AG09319 (cell line): ENCODE measurements at regions not wholly inside any gene's neighbourhood (a gene's known extent, or its start where the extent isn't known, plus 50 kb on each side); places are given as distances from the start of the nearest gene placed in this dataset.

ENCODE experiments used
- DNase-seq: peaks from one replicate; pipeline ENCODE4 v3.0.0-alpha.2; 2010; ENCODE audit warnings: low read depth; ENCODE audit errors: extremely low read depth
- CTCF ChIP-seq: IDR thresholded peaks from 2 replicates; pipeline ENCODE4 v1.5.1; 2011; ENCODE audit warnings: low read depth, mild to moderate bottlenecking, inconsistent platforms, low read length, moderate library complexity

- DNase-seq, result no peak
Measured at GRCh38 chr5:61965069-61965468, 340.9 kb upstream of the KIF2A start.

GRCh38 chr5:61965490-61965889, 340.5 kb upstream of the KIF2A start:
- no peak for DNase-seq
- no peak for TF ChIP-seq CTCF

More at GRCh38 chr5:61965069-61965468, 340.9 kb upstream of the KIF2A start:
- TF ChIP-seq CTCF, result no peak

- TF ChIP-seq CTCF, result no peak
- DNase-seq, result no peak
Measured at GRCh38 chr5:61966296-61966955, 339.6 kb upstream of the KIF2A start.

GRCh38 chr5:61966997-61967396, 339.0 kb upstream of the KIF2A start:
- DNase-seq, result no peak
- TF ChIP-seq CTCF, result no peak

GRCh38 chr5:61967681-61968080, 338.3 kb upstream of the KIF2A start:
- no peak for DNase-seq
- TF ChIP-seq CTCF, result no peak

- TF ChIP-seq CTCF, result no peak
- DNase-seq, result no peak
Measured at GRCh38 chr5:61969347-61969746, 336.7 kb upstream of the KIF2A start.

- no peak for TF ChIP-seq CTCF
Measured at GRCh38 chr5:61969755-61970154, 336.3 kb upstream of the KIF2A start.

More at GRCh38 chr5:61969755-61970154, 336.3 kb upstream of the KIF2A start:
- DNase-seq, result no peak
